ENCODE measurements at regions not wholly inside any gene's neighbourhood (a gene's known extent, or its start where the extent isn't known, plus 50 kb on each side); places are given as distances from the start of the nearest gene placed in this dataset.

GRCh38 chr5:1699394-1699793 is 100.2 kb downstream of the MRPL36 start:
- TF ChIP-seq CTCF (IDR thresholded peaks at IDR 0.05), result no peak
- no peak for TF ChIP-seq POLR2A (IDR thresholded peaks at IDR 0.05)
